ENCODE measurements at regions not wholly inside any gene's neighbourhood (a gene's known extent, or its start where the extent isn't known, plus 50 kb on each side); places are given as distances from the start of the nearest gene placed in this dataset.

- TF ChIP-seq, protein P1, sequence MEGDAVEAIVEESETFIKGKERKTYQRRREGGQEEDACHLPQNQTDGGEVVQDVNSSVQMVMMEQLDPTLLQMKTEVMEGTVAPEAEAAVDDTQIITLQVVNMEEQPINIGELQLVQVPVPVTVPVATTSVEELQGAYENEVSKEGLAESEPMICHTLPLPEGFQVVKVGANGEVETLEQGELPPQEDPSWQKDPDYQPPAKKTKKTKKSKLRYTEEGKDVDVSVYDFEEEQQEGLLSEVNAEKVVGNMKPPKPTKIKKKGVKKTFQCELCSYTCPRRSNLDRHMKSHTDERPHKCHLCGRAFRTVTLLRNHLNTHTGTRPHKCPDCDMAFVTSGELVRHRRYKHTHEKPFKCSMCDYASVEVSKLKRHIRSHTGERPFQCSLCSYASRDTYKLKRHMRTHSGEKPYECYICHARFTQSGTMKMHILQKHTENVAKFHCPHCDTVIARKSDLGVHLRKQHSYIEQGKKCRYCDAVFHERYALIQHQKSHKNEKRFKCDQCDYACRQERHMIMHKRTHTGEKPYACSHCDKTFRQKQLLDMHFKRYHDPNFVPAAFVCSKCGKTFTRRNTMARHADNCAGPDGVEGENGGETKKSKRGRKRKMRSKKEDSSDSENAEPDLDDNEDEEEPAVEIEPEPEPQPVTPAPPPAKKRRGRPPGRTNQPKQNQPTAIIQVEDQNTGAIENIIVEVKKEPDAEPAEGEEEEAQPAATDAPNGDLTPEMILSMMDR (IDR thresholded peaks at IDR 0.05) = no peak
- TF ChIP-seq ZFX (IDR thresholded peaks at IDR 0.05; ENCODE audit: borderline replicate concordance) = no peak
Measured at GRCh38 chr4:137212601-137213000, 319.7 kb downstream of the PCDH18 start.
